ENCODE measurements at regions not wholly inside any gene's neighbourhood (a gene's known extent, or its start where the extent isn't known, plus 50 kb on each side); places are given as distances from the start of the nearest gene placed in this dataset.
"Not testable (repeated sequence)": the region's sequence is repeated elsewhere in the genome, so short reads cannot be mapped to it uniquely, and the experiment has no call there.

- TF ChIP-seq CTCF (conservative IDR thresholded peaks at IDR 0.05; ENCODE audit: low read length); EZH2phosphoT487 (IDR thresholded peaks at IDR 0.05; ENCODE audit: borderline replicate concordance, low read depth, low read length): not testable (repeated sequence)
Observed at GRCh38 chr5:178055536-178055935, 57.8 kb upstream of the N4BP3 start.

Measured in OCI-LY7 (cell line).